WERI-Rb-1 (cell line): ENCODE measurements at regions not wholly inside any gene's neighbourhood (a gene's known extent, or its start where the extent isn't known, plus 50 kb on each side); places are given as distances from the start of the nearest gene placed in this dataset.
"Not testable (repeated sequence)": the region's sequence is repeated elsewhere in the genome, so short reads cannot be mapped to it uniquely, and the experiment has no call there.

Experiments used
- DNase-seq: peaks from one replicate; pipeline ENCODE4 v3.0.0-alpha.2; 2020
- H3K27ac ChIP-seq: fragments of 250-450 bp; sonication (Bioruptor Pico); 2 replicates; pipeline ENCODE4 v1.5.1; 2020; ENCODE audit warnings: mild to moderate bottlenecking, moderate library complexity
- H3K27me3 ChIP-seq: fragments of 250-450 bp; sonication (Bioruptor Pico); 2 replicates; pipeline ENCODE4 v1.5.1; 2021; ENCODE audit warnings: mild to moderate bottlenecking, low read depth, moderate library complexity; ENCODE audit not compliant: insufficient read depth, severe bottlenecking
- H3K36me3 ChIP-seq: fragments of 250-450 bp; sonication (Bioruptor Pico); 2 replicates; pipeline ENCODE4 v1.5.1; 2020; ENCODE audit warnings: mild to moderate bottlenecking, moderate library complexity
- H3K4me3 ChIP-seq: 2 replicates; pipeline ENCODE4 v1.5.1; 2011; ENCODE audit warnings: low read depth, mild to moderate bottlenecking, control low read depth, low read length
- H3K9me3 ChIP-seq: fragments of 250-450 bp; sonication (Bioruptor Pico); 2 replicates; pipeline ENCODE4 v1.5.1; 2021; ENCODE audit warnings: mild to moderate bottlenecking, moderate library complexity; ENCODE audit not compliant: severe bottlenecking
- TF ChIP-seq, protein P1 (sequence below): IDR thresholded peaks from 2 replicates; pipeline ENCODE4 v1.5.1; 2011; ENCODE audit warnings: low read depth, mild to moderate bottlenecking, control low read depth, inconsistent platforms, low read length

DNA sequence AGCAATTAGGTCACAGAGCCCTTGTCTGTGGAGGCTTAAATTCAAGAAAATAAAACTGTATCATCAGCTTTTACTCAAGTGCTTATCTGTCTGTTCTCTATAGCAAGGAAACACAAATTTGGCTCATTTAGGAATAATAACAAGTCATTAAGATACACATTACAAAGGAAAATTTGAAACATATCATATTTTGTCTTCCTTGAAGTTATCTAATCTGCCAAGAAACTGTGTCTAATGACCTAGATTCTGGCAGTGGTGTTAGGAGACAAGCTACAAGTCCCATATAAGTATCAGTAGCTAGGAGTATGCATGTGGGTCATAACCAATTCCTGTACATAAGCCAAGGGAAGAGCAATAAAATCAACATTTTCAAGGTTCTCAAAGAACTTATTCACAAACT, 108.2 kb upstream of the SETMAR start:
- DNase-seq: no peak
- Histone ChIP-seq H3K36me3 (no peaks in the 10 kb centered on the region), H3K4me3 (no peak overlapping the region), H3K9me3 (no peaks in the 10 kb centered on the region), H3K27me3 (no peaks in the 10 kb centered on the region), H3K27ac (no peak overlapping the region)
- TF ChIP-seq, protein P1, sequence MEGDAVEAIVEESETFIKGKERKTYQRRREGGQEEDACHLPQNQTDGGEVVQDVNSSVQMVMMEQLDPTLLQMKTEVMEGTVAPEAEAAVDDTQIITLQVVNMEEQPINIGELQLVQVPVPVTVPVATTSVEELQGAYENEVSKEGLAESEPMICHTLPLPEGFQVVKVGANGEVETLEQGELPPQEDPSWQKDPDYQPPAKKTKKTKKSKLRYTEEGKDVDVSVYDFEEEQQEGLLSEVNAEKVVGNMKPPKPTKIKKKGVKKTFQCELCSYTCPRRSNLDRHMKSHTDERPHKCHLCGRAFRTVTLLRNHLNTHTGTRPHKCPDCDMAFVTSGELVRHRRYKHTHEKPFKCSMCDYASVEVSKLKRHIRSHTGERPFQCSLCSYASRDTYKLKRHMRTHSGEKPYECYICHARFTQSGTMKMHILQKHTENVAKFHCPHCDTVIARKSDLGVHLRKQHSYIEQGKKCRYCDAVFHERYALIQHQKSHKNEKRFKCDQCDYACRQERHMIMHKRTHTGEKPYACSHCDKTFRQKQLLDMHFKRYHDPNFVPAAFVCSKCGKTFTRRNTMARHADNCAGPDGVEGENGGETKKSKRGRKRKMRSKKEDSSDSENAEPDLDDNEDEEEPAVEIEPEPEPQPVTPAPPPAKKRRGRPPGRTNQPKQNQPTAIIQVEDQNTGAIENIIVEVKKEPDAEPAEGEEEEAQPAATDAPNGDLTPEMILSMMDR: no peak

DNA sequence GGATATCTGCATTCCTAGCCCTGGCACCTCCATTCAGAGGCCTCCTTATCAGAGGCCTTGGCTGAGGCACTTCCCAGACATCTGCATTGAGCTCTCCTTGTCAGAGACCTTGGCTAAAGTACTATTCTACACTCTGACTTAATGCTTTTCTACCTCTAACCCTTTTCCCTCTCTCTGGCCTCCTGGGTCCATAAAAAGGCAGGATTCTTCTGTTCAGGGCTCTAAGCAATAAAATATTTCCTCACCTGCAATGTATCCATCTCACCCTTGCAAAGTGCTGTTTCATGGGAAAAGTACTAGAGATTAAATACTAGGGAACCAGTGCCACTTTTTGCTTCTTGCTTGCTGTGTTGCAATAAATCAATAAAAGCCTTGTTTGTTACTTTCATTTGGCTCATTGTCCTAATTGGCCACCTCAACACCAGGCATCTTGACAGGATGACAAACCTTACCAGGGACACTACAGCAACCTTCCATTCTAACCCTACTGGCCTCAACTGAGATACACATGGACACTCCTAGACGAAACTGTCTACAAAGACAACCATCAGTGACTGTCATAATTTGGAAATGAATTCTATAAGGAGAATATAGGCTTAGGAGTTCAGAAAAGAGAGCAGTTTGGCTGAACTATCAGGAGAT, 106.5 kb upstream of the SETMAR start:
- TF ChIP-seq, protein P1: no peak
- H3K9me3 ChIP-seq: no peaks in the 10 kb centered on the region

GRCh38 chr3:4197670-4198069, 105.5 kb upstream of the SETMAR start:
- no peak overlapping the region for H3K4me3 ChIP-seq
- no peaks in the 10 kb centered on the region for H3K9me3 ChIP-seq
- H3K27me3 ChIP-seq: no peaks in the 10 kb centered on the region
- no peaks in the 10 kb centered on the region for H3K36me3 ChIP-seq
- DNase-seq: no peak
- H3K27ac ChIP-seq: no peak overlapping the region
- TF ChIP-seq, protein P1: no peak

More for the DNA sequence above, 106.5 kb upstream of the SETMAR start:
- Histone ChIP-seq H3K27me3 (no peaks in the 10 kb centered on the region), H3K36me3 (no peaks in the 10 kb centered on the region), H3K4me3 (no peak overlapping the region), H3K27ac (no peak overlapping the region)
- DNase-seq: no peak

DNA sequence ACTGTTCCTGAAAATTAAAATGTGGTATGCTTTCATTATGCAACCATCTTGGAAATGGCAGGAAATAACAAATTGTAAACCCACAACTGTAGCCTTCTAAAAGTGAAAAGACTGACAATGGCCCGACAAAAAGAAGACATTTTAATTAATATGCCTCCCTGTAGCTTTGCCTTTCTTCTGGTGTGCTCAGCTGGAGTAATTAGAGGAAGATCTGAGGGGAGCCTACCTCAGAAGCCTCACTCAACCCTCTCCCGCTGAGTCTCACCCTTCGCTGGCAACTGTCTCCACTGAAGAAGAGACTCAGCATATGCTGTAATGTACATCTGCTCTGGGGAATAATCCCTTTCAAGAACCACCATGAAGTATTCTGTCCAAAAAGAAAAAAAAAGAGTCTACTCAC, 104.7 kb upstream of the SETMAR start:
- no peak for DNase-seq
- TF ChIP-seq, protein P1: no peak

GRCh38 chr3:4204776-4205175, 98.4 kb upstream of the SETMAR start:
- DNase-seq, H3K27ac ChIP-seq, H3K4me3 ChIP-seq, H3K36me3 ChIP-seq, H3K27me3 ChIP-seq, H3K9me3 ChIP-seq: not testable (repeated sequence)

More for the DNA sequence above, 104.7 kb upstream of the SETMAR start:
- Histone ChIP-seq H3K36me3 (no peaks in the 10 kb centered on the region), H3K4me3 (no peak overlapping the region), H3K27me3 (no peaks in the 10 kb centered on the region), H3K9me3 (no peaks in the 10 kb centered on the region), H3K27ac (no peak overlapping the region)

- TF ChIP-seq, protein P1: no peak
- no peak for DNase-seq
- Histone ChIP-seq H3K36me3 (no peaks in the 10 kb centered on the region), H3K9me3 (no peaks in the 10 kb centered on the region), H3K4me3 (no peak overlapping the region), H3K27me3 (no peaks in the 10 kb centered on the region), H3K27ac (no peak overlapping the region)
These were observed 95.5 kb upstream of the SETMAR start for GRCh38 chr3:4207672-4208071.
